ENCODE measurements at regions not wholly inside any gene's neighbourhood (a gene's known extent, or its start where the extent isn't known, plus 50 kb on each side); places are given as distances from the start of the nearest gene placed in this dataset.

DNA sequence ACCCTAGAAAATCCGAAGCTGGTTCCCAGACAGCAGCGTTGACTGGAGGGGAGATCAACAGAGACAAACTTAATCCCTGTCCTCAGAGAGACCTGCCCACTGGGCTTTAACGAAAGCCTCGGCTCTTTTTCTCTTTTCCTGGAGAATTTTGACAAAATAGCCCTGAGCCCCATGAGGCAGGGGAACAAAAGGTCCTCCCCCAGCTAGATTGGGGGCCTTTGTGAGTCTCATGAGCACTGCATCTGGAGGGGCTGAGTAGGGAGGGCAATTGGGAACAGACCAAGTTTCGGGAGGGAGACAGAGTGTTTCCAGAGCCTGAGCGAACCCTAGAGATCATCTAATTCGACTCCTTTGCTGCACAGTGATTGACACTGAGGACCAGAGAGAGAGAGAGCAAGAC, 123.9 kb upstream of the HAAO start:
- Histone ChIP-seq H3K27ac (ENCODE audit: low read depth in 1 of 2, low read length in 1 of 2) (no peak overlapping the region), H3K4me3 (no peak overlapping the region), H3K36me3 (ENCODE audit: control insufficient read depth in 4 of 4, insufficient read depth in 4 of 4, low read length in 4 of 4) (no peaks in the 10 kb centered on the region), H3K4me1 (ENCODE audit: control insufficient read depth in 5 of 5, insufficient read depth in 5 of 5, low read length in 5 of 5) (peaks cover 5 to 24% (median 10%) of the 10 kb centered on the region in 5 donors), H3K9ac (ENCODE audit: insufficient read depth in 1 of 2, low read length in 2 of 2) (no peak overlapping the region), H3K27me3 (ENCODE audit: control insufficient read depth in 3 of 3, insufficient read depth in 3 of 3, low read length in 2 of 3) (peaks cover 0 to 27% (median 0%) of the 10 kb centered on the region in 3 donors), H3K9me3 (ENCODE audit: control insufficient read depth in 4 of 4, insufficient read depth in 3 of 4, low read length in 3 of 4) (peaks cover 0 to 2% (median 0%) of the 10 kb centered on the region in 4 donors)
- WGBS, 2 donors, result 86 to 96% methylated on average over 7 of the region's 7 CpGs
- ATAC-seq (ENCODE audit: insufficient read depth, low FRiP score), result no peak
- DNase-seq, result peak in 1 of 3 donors; percentile 1
- TF ChIP-seq, protein P1, sequence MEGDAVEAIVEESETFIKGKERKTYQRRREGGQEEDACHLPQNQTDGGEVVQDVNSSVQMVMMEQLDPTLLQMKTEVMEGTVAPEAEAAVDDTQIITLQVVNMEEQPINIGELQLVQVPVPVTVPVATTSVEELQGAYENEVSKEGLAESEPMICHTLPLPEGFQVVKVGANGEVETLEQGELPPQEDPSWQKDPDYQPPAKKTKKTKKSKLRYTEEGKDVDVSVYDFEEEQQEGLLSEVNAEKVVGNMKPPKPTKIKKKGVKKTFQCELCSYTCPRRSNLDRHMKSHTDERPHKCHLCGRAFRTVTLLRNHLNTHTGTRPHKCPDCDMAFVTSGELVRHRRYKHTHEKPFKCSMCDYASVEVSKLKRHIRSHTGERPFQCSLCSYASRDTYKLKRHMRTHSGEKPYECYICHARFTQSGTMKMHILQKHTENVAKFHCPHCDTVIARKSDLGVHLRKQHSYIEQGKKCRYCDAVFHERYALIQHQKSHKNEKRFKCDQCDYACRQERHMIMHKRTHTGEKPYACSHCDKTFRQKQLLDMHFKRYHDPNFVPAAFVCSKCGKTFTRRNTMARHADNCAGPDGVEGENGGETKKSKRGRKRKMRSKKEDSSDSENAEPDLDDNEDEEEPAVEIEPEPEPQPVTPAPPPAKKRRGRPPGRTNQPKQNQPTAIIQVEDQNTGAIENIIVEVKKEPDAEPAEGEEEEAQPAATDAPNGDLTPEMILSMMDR (IDR thresholded peaks at IDR 0.05; ENCODE audit: control extremely low read depth, extremely low read depth), result no peak

DNA sequence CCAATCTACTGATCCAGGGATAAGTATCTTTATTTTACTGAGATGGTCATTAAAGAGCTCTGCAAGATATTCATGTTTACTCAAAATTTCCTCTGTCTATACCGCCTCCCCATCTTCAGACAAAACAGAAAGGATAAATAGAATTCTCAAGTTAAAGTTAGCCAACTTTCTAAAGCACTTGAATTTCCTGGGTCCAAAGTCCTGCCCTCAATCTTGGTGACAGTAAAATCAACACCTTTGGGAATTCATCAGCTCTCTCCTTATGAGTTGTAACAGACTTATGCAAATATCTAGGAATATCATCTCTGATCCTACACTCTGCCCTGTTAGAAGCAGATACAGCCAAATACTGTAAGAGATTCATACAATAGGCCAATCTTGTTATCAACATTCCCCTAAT, 122.5 kb upstream of the HAAO start:
- 52 to 88% methylated on average over 1 of the region's 1 CpG for WGBS, 2 donors
- no peak overlapping the region for H3K9ac ChIP-seq (ENCODE audit: insufficient read depth in 1 of 2, low read length in 2 of 2)
- no peak overlapping the region for H3K27ac ChIP-seq (ENCODE audit: low read depth in 1 of 2, low read length in 1 of 2)
- no peaks in the 10 kb centered on the region for H3K36me3 ChIP-seq (ENCODE audit: control insufficient read depth in 4 of 4, insufficient read depth in 4 of 4, low read length in 4 of 4)
- peaks cover 5 to 38% (median 16%) of the 10 kb centered on the region in 5 donors for H3K4me1 ChIP-seq (ENCODE audit: control insufficient read depth in 5 of 5, insufficient read depth in 5 of 5, low read length in 5 of 5)
- H3K27me3 ChIP-seq (ENCODE audit: control insufficient read depth in 3 of 3, insufficient read depth in 3 of 3, low read length in 2 of 3), result peaks cover 0 to 27% (median 0%) of the 10 kb centered on the region in 3 donors
- no peak for ATAC-seq (ENCODE audit: insufficient read depth, low FRiP score)
- TF ChIP-seq, protein P1 (IDR thresholded peaks at IDR 0.05; ENCODE audit: control extremely low read depth, extremely low read depth), result no peak
- H3K4me3 ChIP-seq, result no peak overlapping the region
- no peak for DNase-seq
- peaks cover 0 to 2% (median 0%) of the 10 kb centered on the region in 4 donors for H3K9me3 ChIP-seq (ENCODE audit: control insufficient read depth in 4 of 4, insufficient read depth in 3 of 4, low read length in 3 of 4)

DNA sequence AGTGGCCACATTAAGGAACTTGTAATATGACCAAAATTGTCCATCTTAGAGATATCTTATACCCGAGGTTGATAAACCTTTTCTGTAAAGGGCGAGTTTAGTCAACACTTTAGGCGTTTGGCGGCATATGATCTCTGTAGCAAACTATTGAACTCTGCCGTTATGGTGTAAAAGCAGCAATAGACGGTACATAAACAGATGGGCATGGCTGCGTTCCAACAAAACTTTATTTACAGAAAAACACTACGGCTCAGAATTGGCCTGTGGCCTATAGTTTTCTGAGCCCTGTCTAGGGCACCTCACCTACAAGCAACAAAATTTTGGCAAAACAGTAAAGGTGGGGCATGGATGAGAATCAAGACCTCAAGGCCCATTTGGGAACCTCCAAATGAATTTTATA, 121.9 kb upstream of the HAAO start:
- Histone ChIP-seq H3K9me3 (ENCODE audit: control insufficient read depth in 4 of 4, insufficient read depth in 3 of 4, low read length in 3 of 4) (peaks cover 0 to under 1% (median 0%) of the 10 kb centered on the region in 4 donors), H3K9ac (ENCODE audit: insufficient read depth in 1 of 2, low read length in 2 of 2) (no peak overlapping the region), H3K27me3 (ENCODE audit: control insufficient read depth in 3 of 3, insufficient read depth in 3 of 3, low read length in 2 of 3) (peaks cover 0 to 27% (median 0%) of the 10 kb centered on the region in 3 donors), H3K27ac (ENCODE audit: low read depth in 1 of 2, low read length in 1 of 2) (no peak overlapping the region), H3K4me1 (ENCODE audit: control insufficient read depth in 5 of 5, insufficient read depth in 5 of 5, low read length in 5 of 5) (peaks cover 5 to 40% (median 16%) of the 10 kb centered on the region in 5 donors), H3K36me3 (ENCODE audit: control insufficient read depth in 4 of 4, insufficient read depth in 4 of 4, low read length in 4 of 4) (no peaks in the 10 kb centered on the region), H3K4me3 (no peak overlapping the region)
- TF ChIP-seq, protein P1 (IDR thresholded peaks at IDR 0.05; ENCODE audit: control extremely low read depth, extremely low read depth), result no peak
- ATAC-seq (ENCODE audit: insufficient read depth, low FRiP score) (no peak), DNase-seq (peak in 1 of 3 donors; percentile 5)
- WGBS, 2 donors, result 61 to 79% methylated on average over 8 of the region's 8 CpGs
